ENCODE measurements at regions not wholly inside any gene's neighbourhood (a gene's known extent, or its start where the extent isn't known, plus 50 kb on each side); places are given as distances from the start of the nearest gene placed in this dataset.
"Not testable (repeated sequence)": the region's sequence is repeated elsewhere in the genome, so short reads cannot be mapped to it uniquely, and the experiment has no call there.

- H3K4me1 ChIP-seq (replicated peaks in 1 of 2): no peaks in the 10 kb centered on the region
- no peak for TF ChIP-seq CTCF (IDR thresholded peaks at IDR 0.05)
- no peak for TF ChIP-seq POLR2A (IDR thresholded peaks at IDR 0.05)
- H3K9me3 ChIP-seq (replicated peaks in 1 of 3): no peaks in the 10 kb centered on the region
- H3K27me3 ChIP-seq: no peaks in the 10 kb centered on the region
- 76 to 86% (median 81%) methylated on average over 3 of the region's 3 CpGs for WGBS, 4 donors
- no peak for DNase-seq
- no peak overlapping the region for H3K4me3 ChIP-seq
- no peaks in the 10 kb centered on the region for H3K36me3 ChIP-seq (replicated peaks in 1 of 2)
- intact Hi-C loops (cut with DNase I): no loop called here
- H3K27ac ChIP-seq: no peak overlapping the region
Observed at GRCh38 chr7:84857336-84857735, 329.5 kb downstream of the SEMA3D start.

GRCh38 chr7:84855758-84856157 lies 331.1 kb downstream of the SEMA3D start:
- no peak overlapping the region for H3K4me3 ChIP-seq
- H3K27ac ChIP-seq: no peak overlapping the region
- no peaks in the 10 kb centered on the region for H3K36me3 ChIP-seq (replicated peaks in 1 of 2)
- no peak for TF ChIP-seq CTCF (IDR thresholded peaks at IDR 0.05)
- TF ChIP-seq POLR2A (IDR thresholded peaks at IDR 0.05): no peak
- intact Hi-C loops (cut with DNase I): no loop called here
- H3K9me3 ChIP-seq (replicated peaks in 1 of 3): no peaks in the 10 kb centered on the region
- no peak for DNase-seq
- no peaks in the 10 kb centered on the region for H3K4me1 ChIP-seq (replicated peaks in 1 of 2)
- H3K27me3 ChIP-seq: no peaks in the 10 kb centered on the region

GRCh38 chr7:84848974-84849372 lies 337.9 kb downstream of the SEMA3D start:
- DNase-seq; intact Hi-C loops (cut with DNase I); H3K27ac ChIP-seq; H3K36me3 ChIP-seq (replicated peaks in 1 of 2); H3K9me3 ChIP-seq (replicated peaks in 1 of 3); H3K4me3 ChIP-seq; H3K27me3 ChIP-seq; H3K4me1 ChIP-seq (replicated peaks in 1 of 2): not testable (repeated sequence)

- no peak for DNase-seq
Observed at GRCh38 chr7:84848219-84848973, 338.5 kb downstream of the SEMA3D start.

More at GRCh38 chr7:84848219-84848973, 338.5 kb downstream of the SEMA3D start:
- Histone ChIP-seq H3K27me3 (no peaks in the 10 kb centered on the region), H3K4me3 (no peak overlapping the region), H3K27ac (no peak overlapping the region), H3K36me3 (replicated peaks in 1 of 2) (no peaks in the 10 kb centered on the region), H3K9me3 (replicated peaks in 1 of 3) (no peaks in the 10 kb centered on the region), H3K4me1 (replicated peaks in 1 of 2) (no peaks in the 10 kb centered on the region)
- TF ChIP-seq POLR2A (IDR thresholded peaks at IDR 0.05) (no peak), CTCF (IDR thresholded peaks at IDR 0.05) (no peak)
- intact Hi-C loops (cut with DNase I): no loop called here
